Erythroblast (primary cell): ENCODE measurements at regions not wholly inside any gene's neighbourhood (a gene's known extent, or its start where the extent isn't known, plus 50 kb on each side); places are given as distances from the start of the nearest gene placed in this dataset.

Experiments
- GATA1 ChIP-seq: IDR thresholded peaks from 2 replicates; pipeline ENCODE4 v1.6.1; 2011; ENCODE audit warnings: low read depth, mild to moderate bottlenecking, control low read depth, low read length, moderate library complexity
- POLR2A ChIP-seq: IDR thresholded peaks from 2 replicates; pipeline ENCODE4 v1.6.1; 2011; ENCODE audit warnings: mild to moderate bottlenecking, low read length

- no peak for TF ChIP-seq POLR2A
- no peak for TF ChIP-seq GATA1
Observed at GRCh38 chr5:153094333-153094732, 396.1 kb upstream of the GRIA1 start.
